ENCODE measurements at regions not wholly inside any gene's neighbourhood (a gene's known extent, or its start where the extent isn't known, plus 50 kb on each side); places are given as distances from the start of the nearest gene placed in this dataset.
A peak's percentile ranks its signal among the peaks of the same experiment; 100 is the strongest.

GRCh38 chr6:153574231-153574630 lies 443.1 kb upstream of the RGS17 start:
- DNase-seq (ENCODE audit: low read depth) = no peak
- no peak overlapping the region for H3K4me3 ChIP-seq (replicated peaks; ENCODE audit: low read depth, low read length)
- TF ChIP-seq CTCF (IDR thresholded peaks at IDR 0.05; ENCODE audit: low read length, missing control alignments) = no peak

GRCh38 chr6:153572371-153572770 lies 441.3 kb upstream of the RGS17 start:
- no peak for DNase-seq (ENCODE audit: low read depth)
- no peak for TF ChIP-seq CTCF (IDR thresholded peaks at IDR 0.05; ENCODE audit: low read length, missing control alignments)
- no peak overlapping the region for H3K4me3 ChIP-seq (replicated peaks; ENCODE audit: low read depth, low read length)

GRCh38 chr6:153568628-153569027 lies 437.5 kb upstream of the RGS17 start:
- peak; percentile 72 for DNase-seq (ENCODE audit: low read depth)
- no peak for TF ChIP-seq CTCF (IDR thresholded peaks at IDR 0.05; ENCODE audit: low read length, missing control alignments)
- H3K4me3 ChIP-seq (replicated peaks; ENCODE audit: low read depth, low read length) = no peak overlapping the region

- no peak for TF ChIP-seq CTCF (IDR thresholded peaks at IDR 0.05; ENCODE audit: low read length, missing control alignments)
- no peak overlapping the region for H3K4me3 ChIP-seq (replicated peaks; ENCODE audit: low read depth, low read length)
- no peak for DNase-seq (ENCODE audit: low read depth)
These were observed 433.7 kb upstream of the RGS17 start for GRCh38 chr6:153564803-153565202.

- no peak for DNase-seq (ENCODE audit: low read depth)
- no peak overlapping the region for H3K4me3 ChIP-seq (replicated peaks; ENCODE audit: low read depth, low read length)
- TF ChIP-seq CTCF (IDR thresholded peaks at IDR 0.05; ENCODE audit: low read length, missing control alignments) = peak; percentile 6
These were observed 431.9 kb upstream of the RGS17 start for GRCh38 chr6:153563001-153563400.

- H3K4me3 ChIP-seq (replicated peaks; ENCODE audit: low read depth, low read length) = no peak overlapping the region
- peak; percentile 25 for DNase-seq (ENCODE audit: low read depth)
- TF ChIP-seq CTCF (IDR thresholded peaks at IDR 0.05; ENCODE audit: low read length, missing control alignments) = peak; percentile 54
These were observed 422.5 kb upstream of the RGS17 start for GRCh38 chr6:153553627-153554026.

GRCh38 chr6:153539602-153540001 lies 408.5 kb upstream of the RGS17 start:
- TF ChIP-seq CTCF (IDR thresholded peaks at IDR 0.05; ENCODE audit: low read length, missing control alignments) = no peak
- no peak for DNase-seq (ENCODE audit: low read depth)
- no peak overlapping the region for H3K4me3 ChIP-seq (replicated peaks; ENCODE audit: low read depth, low read length)

Measured in fibroblast of pulmonary artery (primary cell).